Heart left ventricle (tissue), 16 donors: ENCODE measurements at regions not wholly inside any gene's neighbourhood (a gene's known extent, or its start where the extent isn't known, plus 50 kb on each side); places are given as distances from the start of the nearest gene placed in this dataset.

Experiments
- ATAC-seq, 4 donors: fragments of 200-7000 bp; cut with Tn5 transposase; one replicate each; pipeline ENCODE4 v1.9.1; 2020 to 2022; ENCODE audit warnings: moderate library complexity in 4 of 4, mild to moderate bottlenecking in 3 of 4, moderate number of reproducible peaks in 1 of 4
- DNase-seq, 5 donors: peaks; one replicate each; pipeline ENCODE4 v3.0.0-alpha.2; 2020
- H3K27ac ChIP-seq, 12 donors: fragments of 200-600 bp; sonication (generic) in 4 of 12; one replicate each; pipeline versions ENCODE4 v1.5.0 to v1.8.0; 2016 to 2022; ENCODE audit warnings: mild to moderate bottlenecking in 2 of 12
- H3K27me3 ChIP-seq, 9 donors: fragments of 200-600 bp; sonication (generic) in 2 of 9; one replicate each; pipeline versions ENCODE4 v1.5.1 to v1.8.0; 2016 to 2022; ENCODE audit warnings: mild to moderate bottlenecking in 3 of 9
- H3K36me3 ChIP-seq, 9 donors: fragments of 200-600 bp; sonication (generic) in 2 of 9; one replicate each; pipeline versions ENCODE4 v1.5.0 to v1.8.0; 2018 to 2022; ENCODE audit warnings: mild to moderate bottlenecking in 2 of 9
- H3K4me1 ChIP-seq, 12 donors: fragments of 200-600 bp; sonication (generic) in 4 of 12; one replicate each; pipeline versions ENCODE4 v1.5.0 to v1.8.0; 2016 to 2022; ENCODE audit warnings: mild to moderate bottlenecking in 3 of 12
- H3K4me3 ChIP-seq, 12 donors: fragments of 200-600 bp; sonication (generic) in 4 of 12; one replicate each; pipeline versions ENCODE4 v1.5.0 to v1.8.0; 2017 to 2022; ENCODE audit warnings: mild to moderate bottlenecking in 9 of 12, moderate library complexity in 4 of 12
- H3K9me3 ChIP-seq, 12 donors: fragments of 200-600 bp; sonication (generic) in 4 of 12; one replicate each; pipeline versions ENCODE4 v1.5.0 to v1.8.0; 2016 to 2022; ENCODE audit warnings: mild to moderate bottlenecking in 1 of 12
- POLR2A ChIP-seq, 2 donors: fragments of 450-650 bp; IDR thresholded peaks; one replicate each; pipeline ENCODE4 v1.6.1; 2017; ENCODE audit warnings: antibody characterized with exemption in 2 of 2, mild to moderate bottlenecking in 2 of 2, moderate library complexity in 2 of 2
- WGBS, 4 donors: extraction: QIAGEN DNeasy Blood & Tissue Kit in 2 of 4; methylation state at CpG; one replicate each; pipeline versions ENCODE4 v1.1.5 to v1.1.7; 2013 to 2018; 5-methylcytosine and 5-hydroxymethylcytosine counted together
- intact Hi-C, 10 donors: fragments of 100-400 bp; cut with DNase I; formaldehyde crosslinking; loops; one replicate each; pipeline versions ENCODE4 v1.11.1 to v1.14.2; 2022
- TF ChIP-seq, protein P1 (sequence below), 12 donors: fragments of 200-600 bp; sonication (generic) in 4 of 12; IDR thresholded peaks; one replicate each; pipeline versions ENCODE4 v1.5.0 to v1.8.0; 2018 to 2022; ENCODE audit warnings: antibody characterized with exemption in 12 of 12, mild to moderate bottlenecking in 5 of 12
- donor health status: ischemic (EF 13 %, LVEDD 7.1; RV severe dilation, severe dysfunction).
- donor health status: healthy with polysubstance abuse.
- donor health status: DM: no; HTN: yes; CAD: no.
- donor health status: DM: no; HTN: no; CAD: no.
- donor health status: ischemic (EF 25% LVEDD 6.9; RV normal size, moderate dysfunction).
- donor health status: ischemic (EF 25% LVEDD 5.7; RV mildly dilated, moderate dysfunction).
- donor health status: healthy.
- donor health status: DM: yes; HTN: yes; CAD: no.
- donor health status: ischemic (EF 35%, LVEDD 5.7; RV mildly dilated, moderate dysfunction).
- donor health status: nonischemic (EF 11% LVEDD 7.7; RV severe dilation, severe dysfunction).
- donor health status: DM: yes; HTN: yes; CAD: no.
- donor health status: PGD.
- donor health status: ischemic (EF 29% LVEDD 5.4; RV normal size, mild dysfunction).
- donor health status: nonischemic (EF 23%, LVEDD 6.1; RV moderate dilation, normal function).

DNA sequence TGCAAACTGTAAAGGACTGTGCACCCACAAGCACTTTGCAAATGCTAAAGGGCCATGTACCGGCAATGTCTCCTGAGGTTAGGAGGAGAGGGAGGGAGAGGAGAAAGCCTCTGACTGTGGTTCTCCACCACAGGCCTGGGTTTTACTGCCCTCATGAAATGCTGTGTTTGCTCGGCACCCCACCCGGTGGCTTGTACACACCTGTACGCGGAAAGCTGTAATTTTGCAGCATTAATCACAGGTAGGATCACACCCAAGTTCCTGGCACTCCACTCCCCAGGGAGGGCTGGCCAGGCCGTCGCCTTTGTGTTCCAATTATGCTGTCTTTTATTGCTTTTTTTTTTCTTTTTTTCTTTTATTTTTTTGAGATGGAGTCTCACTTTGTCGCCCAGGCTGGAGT, 78.5 kb upstream of the MYL10 start:
- peaks cover 0 to 27% (median 0%) of the 10 kb centered on the region in 9 donors for H3K27me3 ChIP-seq

DNA sequence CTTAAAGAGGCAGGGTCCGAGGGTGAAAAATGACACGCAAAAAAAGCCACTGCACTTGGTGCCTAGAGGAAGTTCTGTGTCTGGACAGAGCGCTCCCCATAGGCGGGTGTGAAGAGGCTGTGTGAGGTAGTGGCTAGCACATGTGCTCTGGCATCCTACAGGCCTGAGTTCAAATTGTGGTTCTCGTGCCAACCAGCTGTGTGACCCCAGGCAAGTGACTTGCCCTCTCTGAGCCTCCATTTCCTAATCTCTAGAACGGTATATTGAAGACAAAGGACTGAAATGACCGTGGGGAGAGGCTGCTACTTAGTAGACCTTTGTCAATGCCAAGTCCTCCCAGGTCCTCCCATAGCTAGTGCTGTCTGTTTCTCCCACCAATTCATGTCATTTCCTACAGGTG, 79.1 kb upstream of the MYL10 start:
- Histone ChIP-seq H3K27ac (no peak overlapping the region), H3K9me3 (no peaks in the 10 kb centered on the region), H3K36me3 (no peaks in the 10 kb centered on the region), H3K4me1 (no peaks in the 10 kb centered on the region), H3K27me3 (peaks cover 0 to 26% (median 0%) of the 10 kb centered on the region in 9 donors), H3K4me3 (no peak overlapping the region)
- ATAC-seq = no peak
- 63 to 79% (median 72%) methylated on average over 7 of the region's 7 CpGs for WGBS, 4 donors
- no peak for DNase-seq
- intact Hi-C loops = no loop called here
- TF ChIP-seq, protein P1, sequence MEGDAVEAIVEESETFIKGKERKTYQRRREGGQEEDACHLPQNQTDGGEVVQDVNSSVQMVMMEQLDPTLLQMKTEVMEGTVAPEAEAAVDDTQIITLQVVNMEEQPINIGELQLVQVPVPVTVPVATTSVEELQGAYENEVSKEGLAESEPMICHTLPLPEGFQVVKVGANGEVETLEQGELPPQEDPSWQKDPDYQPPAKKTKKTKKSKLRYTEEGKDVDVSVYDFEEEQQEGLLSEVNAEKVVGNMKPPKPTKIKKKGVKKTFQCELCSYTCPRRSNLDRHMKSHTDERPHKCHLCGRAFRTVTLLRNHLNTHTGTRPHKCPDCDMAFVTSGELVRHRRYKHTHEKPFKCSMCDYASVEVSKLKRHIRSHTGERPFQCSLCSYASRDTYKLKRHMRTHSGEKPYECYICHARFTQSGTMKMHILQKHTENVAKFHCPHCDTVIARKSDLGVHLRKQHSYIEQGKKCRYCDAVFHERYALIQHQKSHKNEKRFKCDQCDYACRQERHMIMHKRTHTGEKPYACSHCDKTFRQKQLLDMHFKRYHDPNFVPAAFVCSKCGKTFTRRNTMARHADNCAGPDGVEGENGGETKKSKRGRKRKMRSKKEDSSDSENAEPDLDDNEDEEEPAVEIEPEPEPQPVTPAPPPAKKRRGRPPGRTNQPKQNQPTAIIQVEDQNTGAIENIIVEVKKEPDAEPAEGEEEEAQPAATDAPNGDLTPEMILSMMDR (IDR thresholded peaks at IDR 0.05) = no peak
- TF ChIP-seq POLR2A (IDR thresholded peaks at IDR 0.05) = no peak

More for the DNA sequence above, 78.5 kb upstream of the MYL10 start:
- Histone ChIP-seq H3K4me1 (no peaks in the 10 kb centered on the region), H3K36me3 (no peaks in the 10 kb centered on the region), H3K27ac (no peak overlapping the region), H3K9me3 (no peaks in the 10 kb centered on the region), H3K4me3 (no peak overlapping the region)
- no peak for ATAC-seq
- no peak for TF ChIP-seq POLR2A (IDR thresholded peaks at IDR 0.05)
- TF ChIP-seq, protein P1 (IDR thresholded peaks at IDR 0.05) = no peak
- DNase-seq = no peak
- intact Hi-C loops = no loop called here
- WGBS, 4 donors = 74 to 85% (median 83%) methylated on average over 8 of the region's 8 CpGs

DNA sequence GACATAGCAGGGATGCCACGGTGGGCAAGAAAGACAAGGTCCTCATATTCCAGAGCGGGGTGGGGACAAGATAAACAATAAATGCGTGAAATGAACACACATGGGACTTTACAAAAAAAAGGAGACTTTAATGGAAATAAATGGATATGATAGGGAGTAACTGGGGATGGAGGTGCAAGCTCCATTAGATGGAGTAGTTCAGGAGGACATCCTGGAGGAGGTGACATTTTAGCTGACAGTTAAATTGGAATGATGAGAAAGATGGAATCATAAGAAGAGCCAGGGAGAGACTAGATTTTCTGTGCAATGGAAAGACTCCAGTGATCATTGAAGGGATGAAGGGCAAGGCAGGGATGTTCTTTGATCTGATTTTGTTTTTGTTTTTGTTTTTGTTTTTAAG, 83.6 kb upstream of the MYL10 start:
- H3K9me3 ChIP-seq = no peaks in the 10 kb centered on the region
- no peak for DNase-seq
- H3K4me1 ChIP-seq = no peaks in the 10 kb centered on the region
- ATAC-seq = no peak
- TF ChIP-seq, protein P1 (IDR thresholded peaks at IDR 0.05) = no peak
- no peak for TF ChIP-seq POLR2A (IDR thresholded peaks at IDR 0.05)
- no peak overlapping the region for H3K27ac ChIP-seq
- intact Hi-C loops = no loop called here
- no peaks in the 10 kb centered on the region for H3K36me3 ChIP-seq
- no peak overlapping the region for H3K4me3 ChIP-seq
- WGBS, 4 donors = 90 to 99% (median 91%) methylated on average over 3 of the region's 3 CpGs
- H3K27me3 ChIP-seq = peaks cover 0 to 10% (median 0%) of the 10 kb centered on the region in 9 donors

DNA sequence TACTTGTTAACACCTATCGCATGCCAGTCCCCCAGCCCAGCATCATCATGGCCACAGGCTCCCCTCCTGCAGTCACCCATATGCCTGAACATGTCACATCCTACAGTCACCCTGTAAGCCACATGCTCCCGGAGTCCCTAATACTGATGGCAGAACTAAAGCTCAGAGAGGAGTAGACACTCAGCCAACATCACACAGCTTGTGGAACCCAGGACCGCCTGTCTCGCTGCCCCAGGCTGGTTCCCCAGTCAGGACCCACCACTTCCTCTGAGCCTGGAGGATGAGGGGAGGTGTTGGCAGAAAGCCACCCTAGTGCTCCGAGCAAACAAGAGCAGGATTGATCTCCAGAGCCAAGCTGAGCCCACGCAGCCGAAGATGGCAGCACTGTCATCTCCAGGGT, 85.0 kb upstream of the MYL10 start:
- H3K9me3 ChIP-seq = no peaks in the 10 kb centered on the region
- ATAC-seq (no peak), DNase-seq (no peak)
- no peak overlapping the region for H3K4me3 ChIP-seq
- H3K27me3 ChIP-seq = peaks cover 0 to 7% (median 0%) of the 10 kb centered on the region in 9 donors
- WGBS, 4 donors = 75 to 92% (median 84%) methylated on average over 6 to 7 of the region's 7 CpGs
- H3K27ac ChIP-seq = no peak overlapping the region
- no peaks in the 10 kb centered on the region for H3K36me3 ChIP-seq
- peaks cover 0 to 8% (median 0%) of the 10 kb centered on the region in 12 donors for H3K4me1 ChIP-seq
- intact Hi-C loops = no loop called here
- TF ChIP-seq, protein P1 (IDR thresholded peaks at IDR 0.05) = no peak
